ENCODE measurements at regions not wholly inside any gene's neighbourhood (a gene's known extent, or its start where the extent isn't known, plus 50 kb on each side); places are given as distances from the start of the nearest gene placed in this dataset.

DNA sequence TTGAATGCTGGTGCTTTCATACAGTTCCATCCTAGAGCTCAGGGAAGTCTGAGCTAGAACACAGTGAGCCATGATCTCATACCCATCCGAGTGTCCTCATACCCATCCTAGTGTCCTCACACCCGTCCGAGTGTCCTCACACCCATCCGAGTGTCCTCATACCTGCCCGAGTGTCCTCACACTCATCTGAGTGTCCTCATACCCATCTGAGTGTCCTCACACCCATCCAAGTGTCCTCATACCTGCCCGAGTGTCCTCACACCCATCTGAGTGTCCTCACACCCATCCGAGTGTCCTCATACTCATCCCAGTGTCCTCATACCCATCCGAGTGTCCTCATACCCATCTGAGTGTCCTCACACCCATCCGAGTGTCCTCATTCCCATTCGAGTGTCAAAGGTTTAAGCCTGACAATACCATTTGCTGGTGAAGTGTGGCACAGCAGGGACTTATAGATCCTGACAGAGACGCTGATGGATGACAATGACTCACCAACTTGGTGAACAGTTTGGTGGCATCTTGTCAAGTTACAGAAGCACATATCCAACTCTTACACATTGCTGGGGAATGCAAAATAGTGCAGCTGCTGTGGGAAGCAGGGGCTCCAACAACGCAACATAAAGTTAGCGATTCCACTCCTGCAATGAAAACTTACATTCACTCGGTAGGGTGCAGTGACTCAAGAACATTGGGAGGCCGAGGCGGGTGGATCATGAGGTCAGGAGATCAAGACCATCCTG lies 77.0 kb upstream of the COL5A1 start:
- TF ChIP-seq SMC3 (conservative IDR thresholded peaks at IDR 0.05; ENCODE audit: poor library complexity), result no peak
- TF ChIP-seq EZH2 (IDR thresholded peaks at IDR 0.05; ENCODE audit: borderline replicate concordance, insufficient read depth, low read length, poor library complexity, severe bottlenecking), result no peak
- TF ChIP-seq, protein P1, sequence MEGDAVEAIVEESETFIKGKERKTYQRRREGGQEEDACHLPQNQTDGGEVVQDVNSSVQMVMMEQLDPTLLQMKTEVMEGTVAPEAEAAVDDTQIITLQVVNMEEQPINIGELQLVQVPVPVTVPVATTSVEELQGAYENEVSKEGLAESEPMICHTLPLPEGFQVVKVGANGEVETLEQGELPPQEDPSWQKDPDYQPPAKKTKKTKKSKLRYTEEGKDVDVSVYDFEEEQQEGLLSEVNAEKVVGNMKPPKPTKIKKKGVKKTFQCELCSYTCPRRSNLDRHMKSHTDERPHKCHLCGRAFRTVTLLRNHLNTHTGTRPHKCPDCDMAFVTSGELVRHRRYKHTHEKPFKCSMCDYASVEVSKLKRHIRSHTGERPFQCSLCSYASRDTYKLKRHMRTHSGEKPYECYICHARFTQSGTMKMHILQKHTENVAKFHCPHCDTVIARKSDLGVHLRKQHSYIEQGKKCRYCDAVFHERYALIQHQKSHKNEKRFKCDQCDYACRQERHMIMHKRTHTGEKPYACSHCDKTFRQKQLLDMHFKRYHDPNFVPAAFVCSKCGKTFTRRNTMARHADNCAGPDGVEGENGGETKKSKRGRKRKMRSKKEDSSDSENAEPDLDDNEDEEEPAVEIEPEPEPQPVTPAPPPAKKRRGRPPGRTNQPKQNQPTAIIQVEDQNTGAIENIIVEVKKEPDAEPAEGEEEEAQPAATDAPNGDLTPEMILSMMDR (IDR thresholded peaks at IDR 0.05; ENCODE audit: poor library complexity, severe bottlenecking), result no peak
- no peak for TF ChIP-seq RAD21 (conservative IDR thresholded peaks at IDR 0.05)
- TF ChIP-seq, protein P2, sequence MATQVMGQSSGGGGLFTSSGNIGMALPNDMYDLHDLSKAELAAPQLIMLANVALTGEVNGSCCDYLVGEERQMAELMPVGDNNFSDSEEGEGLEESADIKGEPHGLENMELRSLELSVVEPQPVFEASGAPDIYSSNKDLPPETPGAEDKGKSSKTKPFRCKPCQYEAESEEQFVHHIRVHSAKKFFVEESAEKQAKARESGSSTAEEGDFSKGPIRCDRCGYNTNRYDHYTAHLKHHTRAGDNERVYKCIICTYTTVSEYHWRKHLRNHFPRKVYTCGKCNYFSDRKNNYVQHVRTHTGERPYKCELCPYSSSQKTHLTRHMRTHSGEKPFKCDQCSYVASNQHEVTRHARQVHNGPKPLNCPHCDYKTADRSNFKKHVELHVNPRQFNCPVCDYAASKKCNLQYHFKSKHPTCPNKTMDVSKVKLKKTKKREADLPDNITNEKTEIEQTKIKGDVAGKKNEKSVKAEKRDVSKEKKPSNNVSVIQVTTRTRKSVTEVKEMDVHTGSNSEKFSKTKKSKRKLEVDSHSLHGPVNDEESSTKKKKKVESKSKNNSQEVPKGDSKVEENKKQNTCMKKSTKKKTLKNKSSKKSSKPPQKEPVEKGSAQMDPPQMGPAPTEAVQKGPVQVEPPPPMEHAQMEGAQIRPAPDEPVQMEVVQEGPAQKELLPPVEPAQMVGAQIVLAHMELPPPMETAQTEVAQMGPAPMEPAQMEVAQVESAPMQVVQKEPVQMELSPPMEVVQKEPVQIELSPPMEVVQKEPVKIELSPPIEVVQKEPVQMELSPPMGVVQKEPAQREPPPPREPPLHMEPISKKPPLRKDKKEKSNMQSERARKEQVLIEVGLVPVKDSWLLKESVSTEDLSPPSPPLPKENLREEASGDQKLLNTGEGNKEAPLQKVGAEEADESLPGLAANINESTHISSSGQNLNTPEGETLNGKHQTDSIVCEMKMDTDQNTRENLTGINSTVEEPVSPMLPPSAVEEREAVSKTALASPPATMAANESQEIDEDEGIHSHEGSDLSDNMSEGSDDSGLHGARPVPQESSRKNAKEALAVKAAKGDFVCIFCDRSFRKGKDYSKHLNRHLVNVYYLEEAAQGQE (IDR thresholded peaks at IDR 0.05; ENCODE audit: borderline replicate concordance), result no peak
- no peak for TF ChIP-seq EP300 (conservative IDR thresholded peaks at IDR 0.05; ENCODE audit: poor library complexity, severe bottlenecking)
- TF ChIP-seq TAF1 (IDR thresholded peaks at IDR 0.05; ENCODE audit: low read depth), result no peak
- no peak for TF ChIP-seq POLR2AphosphoS5 (IDR thresholded peaks at IDR 0.05)
- TF ChIP-seq MXI1 (conservative IDR thresholded peaks at IDR 0.05; ENCODE audit: poor library complexity, severe bottlenecking), result no peak
